ENCODE measurements at regions not wholly inside any gene's neighbourhood (a gene's known extent, or its start where the extent isn't known, plus 50 kb on each side); places are given as distances from the start of the nearest gene placed in this dataset.

DNA sequence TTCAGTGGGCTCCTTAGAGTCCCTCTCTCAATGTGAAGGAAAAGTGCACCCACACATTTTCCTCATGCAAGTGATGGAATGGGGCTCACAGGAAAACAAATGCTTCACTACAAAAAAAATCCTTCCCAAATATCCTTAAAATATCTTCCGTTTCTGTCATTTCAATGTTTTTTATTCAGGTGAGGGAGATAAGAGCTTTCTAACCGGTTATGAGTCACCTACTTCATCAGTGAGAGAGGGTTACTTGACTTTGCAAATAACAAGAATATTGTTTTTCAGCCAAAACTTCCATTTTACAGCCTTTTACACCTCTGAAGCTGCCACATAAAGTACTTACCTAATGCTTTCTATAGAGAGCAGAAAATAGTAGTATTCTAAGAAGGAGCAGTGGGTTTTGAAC, 98.3 kb upstream of the CD55 start:
- TF ChIP-seq, protein P1, sequence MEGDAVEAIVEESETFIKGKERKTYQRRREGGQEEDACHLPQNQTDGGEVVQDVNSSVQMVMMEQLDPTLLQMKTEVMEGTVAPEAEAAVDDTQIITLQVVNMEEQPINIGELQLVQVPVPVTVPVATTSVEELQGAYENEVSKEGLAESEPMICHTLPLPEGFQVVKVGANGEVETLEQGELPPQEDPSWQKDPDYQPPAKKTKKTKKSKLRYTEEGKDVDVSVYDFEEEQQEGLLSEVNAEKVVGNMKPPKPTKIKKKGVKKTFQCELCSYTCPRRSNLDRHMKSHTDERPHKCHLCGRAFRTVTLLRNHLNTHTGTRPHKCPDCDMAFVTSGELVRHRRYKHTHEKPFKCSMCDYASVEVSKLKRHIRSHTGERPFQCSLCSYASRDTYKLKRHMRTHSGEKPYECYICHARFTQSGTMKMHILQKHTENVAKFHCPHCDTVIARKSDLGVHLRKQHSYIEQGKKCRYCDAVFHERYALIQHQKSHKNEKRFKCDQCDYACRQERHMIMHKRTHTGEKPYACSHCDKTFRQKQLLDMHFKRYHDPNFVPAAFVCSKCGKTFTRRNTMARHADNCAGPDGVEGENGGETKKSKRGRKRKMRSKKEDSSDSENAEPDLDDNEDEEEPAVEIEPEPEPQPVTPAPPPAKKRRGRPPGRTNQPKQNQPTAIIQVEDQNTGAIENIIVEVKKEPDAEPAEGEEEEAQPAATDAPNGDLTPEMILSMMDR (IDR thresholded peaks at IDR 0.05), result no peak
- no peak for TF ChIP-seq POLR2A (IDR thresholded peaks at IDR 0.05)
- Histone ChIP-seq H3K27me3 (no peaks in the 10 kb centered on the region), H3K4me1 (no peaks in the 10 kb centered on the region), H3K27ac (no peak overlapping the region), H3K4me3 (no peak overlapping the region), H3K9me3 (no peaks in the 10 kb centered on the region), H3K36me3 (no peaks in the 10 kb centered on the region)
- no peak for DNase-seq
- intact Hi-C loops (cut with DNase I; ENCODE audit: low total_unique reads), result no loop called here

DNA sequence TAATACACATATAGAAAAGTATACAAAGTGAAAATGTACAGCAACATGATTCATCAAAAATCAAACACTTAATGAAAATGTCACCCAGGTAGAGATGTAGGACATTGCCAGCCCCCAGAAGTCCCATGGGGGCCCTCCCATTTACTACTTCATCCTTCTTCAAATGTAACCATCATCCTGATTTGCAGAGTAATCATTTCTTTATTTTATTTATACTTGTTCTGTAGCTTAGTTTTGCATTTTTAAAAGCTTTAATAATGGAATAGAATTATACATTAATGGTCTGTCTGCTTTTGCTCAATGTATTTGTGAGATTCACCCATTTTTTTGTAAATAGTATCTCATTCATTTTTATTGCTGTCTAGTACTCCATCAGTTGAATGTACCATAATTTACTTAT, 96.8 kb upstream of the CD55 start:
- no peaks in the 10 kb centered on the region for H3K36me3 ChIP-seq
- no peaks in the 10 kb centered on the region for H3K4me1 ChIP-seq
- TF ChIP-seq POLR2A (IDR thresholded peaks at IDR 0.05), result no peak
- TF ChIP-seq, protein P1 (IDR thresholded peaks at IDR 0.05), result no peak
- no peaks in the 10 kb centered on the region for H3K9me3 ChIP-seq
- intact Hi-C loops (cut with DNase I; ENCODE audit: low total_unique reads), result no loop called here
- H3K27me3 ChIP-seq, result no peaks in the 10 kb centered on the region
- no peak overlapping the region for H3K27ac ChIP-seq
- DNase-seq, result no peak
- no peak overlapping the region for H3K4me3 ChIP-seq

DNA sequence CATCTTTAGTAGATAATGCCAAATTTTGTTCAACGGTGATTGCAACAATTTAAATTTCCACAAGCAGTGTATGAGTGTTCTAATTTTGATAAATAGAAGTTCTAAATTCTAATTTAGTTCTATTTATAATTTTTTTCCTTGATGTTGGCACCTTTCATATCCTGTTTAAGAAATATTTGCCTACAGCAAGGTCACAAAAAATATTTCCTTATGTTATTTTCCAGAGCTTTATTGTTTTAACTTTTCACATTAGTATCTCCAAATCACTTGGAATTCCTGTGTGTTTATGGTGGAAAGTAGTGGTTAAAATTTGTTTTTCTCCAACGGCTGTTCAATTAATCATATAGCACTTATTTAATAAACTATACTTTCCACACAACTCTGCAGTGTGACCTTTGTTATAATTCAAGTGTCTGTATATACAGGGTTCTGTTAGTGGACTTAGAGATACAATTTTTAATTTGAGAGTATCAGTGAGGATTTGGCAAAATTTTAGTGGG, 94.3 kb upstream of the CD55 start:
- Histone ChIP-seq H3K4me1 (no peaks in the 10 kb centered on the region), H3K9me3 (no peaks in the 10 kb centered on the region), H3K4me3 (no peak overlapping the region), H3K27ac (no peak overlapping the region), H3K36me3 (no peaks in the 10 kb centered on the region), H3K27me3 (no peaks in the 10 kb centered on the region)
- DNase-seq, result no peak
- intact Hi-C loops (cut with DNase I; ENCODE audit: low total_unique reads), result no loop called here
- TF ChIP-seq, protein P1 (IDR thresholded peaks at IDR 0.05), result no peak
- TF ChIP-seq POLR2A (IDR thresholded peaks at IDR 0.05), result no peak

DNA sequence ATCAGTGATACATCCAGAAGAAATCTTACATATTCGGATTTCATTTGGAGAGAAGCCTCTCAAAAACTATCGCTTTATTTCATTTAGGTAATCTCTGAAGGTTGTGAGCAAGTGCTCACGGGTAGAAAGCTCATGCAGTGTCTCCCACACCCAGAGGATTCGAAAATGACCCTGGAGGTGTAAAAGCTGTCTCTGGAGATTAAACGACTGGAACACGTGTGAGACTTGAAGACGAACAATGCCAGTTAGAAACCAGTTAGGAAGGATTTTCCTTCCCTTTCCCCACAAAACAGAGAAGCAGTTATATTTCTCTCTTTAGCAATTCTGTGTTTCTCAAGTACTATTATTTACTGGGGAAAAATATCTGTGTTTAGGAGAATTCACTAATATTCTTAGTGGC, 92.5 kb upstream of the CD55 start:
- intact Hi-C loops (cut with DNase I; ENCODE audit: low total_unique reads), result no loop called here
- TF ChIP-seq POLR2A (IDR thresholded peaks at IDR 0.05), result no peak
- TF ChIP-seq, protein P1 (IDR thresholded peaks at IDR 0.05), result no peak
- no peaks in the 10 kb centered on the region for H3K27me3 ChIP-seq
- no peaks in the 10 kb centered on the region for H3K36me3 ChIP-seq
- H3K4me1 ChIP-seq, result no peaks in the 10 kb centered on the region
- H3K4me3 ChIP-seq, result no peak overlapping the region
- H3K27ac ChIP-seq, result no peak overlapping the region
- no peaks in the 10 kb centered on the region for H3K9me3 ChIP-seq
- DNase-seq, result no peak

DNA sequence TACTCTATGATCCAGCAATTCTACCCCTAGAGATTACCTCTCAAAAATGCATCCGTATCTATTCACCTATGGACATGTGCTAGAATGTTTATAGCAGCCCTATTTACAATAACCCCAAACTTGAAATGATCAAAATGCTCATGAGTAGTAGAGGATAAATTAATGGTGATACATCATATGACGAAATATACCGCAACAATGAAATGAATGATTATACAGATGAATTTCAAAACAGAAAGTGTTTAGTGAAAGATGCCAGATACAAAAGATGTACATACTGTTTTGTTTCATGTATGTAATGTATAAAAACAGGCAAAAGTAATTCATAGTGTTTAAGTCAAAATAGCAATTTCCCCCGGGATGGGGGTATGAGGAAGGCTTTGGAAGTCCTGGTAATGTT, 91.0 kb upstream of the CD55 start:
- Histone ChIP-seq H3K27ac (no peak overlapping the region), H3K36me3 (no peaks in the 10 kb centered on the region), H3K4me1 (no peaks in the 10 kb centered on the region), H3K27me3 (no peaks in the 10 kb centered on the region), H3K9me3 (no peaks in the 10 kb centered on the region), H3K4me3 (no peak overlapping the region)
- DNase-seq, result no peak
- TF ChIP-seq, protein P1 (IDR thresholded peaks at IDR 0.05), result no peak
- TF ChIP-seq POLR2A (IDR thresholded peaks at IDR 0.05), result no peak
- intact Hi-C loops (cut with DNase I; ENCODE audit: low total_unique reads), result no loop called here
